ENCODE measurements at regions not wholly inside any gene's neighbourhood (a gene's known extent, or its start where the extent isn't known, plus 50 kb on each side); places are given as distances from the start of the nearest gene placed in this dataset.

DNA sequence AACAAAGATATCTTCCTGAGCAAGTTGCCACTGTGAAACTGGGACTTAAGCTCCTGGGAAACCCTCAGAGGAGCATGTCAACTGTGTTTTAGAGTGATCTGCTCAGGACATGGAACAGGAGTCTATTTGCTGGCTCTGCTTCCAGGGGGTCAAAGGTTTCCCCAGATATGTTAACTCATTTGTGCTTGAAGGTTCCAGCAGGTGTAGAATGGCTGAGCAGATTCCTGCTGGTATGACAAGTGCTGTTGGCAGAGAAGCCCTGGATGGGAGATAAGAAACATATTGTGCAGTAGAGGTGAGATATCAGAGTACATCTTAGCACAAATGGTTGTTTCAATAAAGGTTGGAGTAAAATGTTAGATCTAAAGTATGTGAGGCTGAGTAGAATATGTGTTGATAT lies 282.7 kb upstream of the DACH1 start:
- intact Hi-C loops (cut with DNase I) = no loop called here
- no peaks in the 10 kb centered on the region for H3K9me3 ChIP-seq (ENCODE audit: control insufficient read depth in 2 of 3, insufficient read depth in 1 of 3, low read length in 3 of 3)
- no peaks in the 10 kb centered on the region for H3K27me3 ChIP-seq (ENCODE audit: control insufficient read depth, insufficient read depth, low read length)
- no peak for FAIRE-seq
- TF ChIP-seq, protein P1, sequence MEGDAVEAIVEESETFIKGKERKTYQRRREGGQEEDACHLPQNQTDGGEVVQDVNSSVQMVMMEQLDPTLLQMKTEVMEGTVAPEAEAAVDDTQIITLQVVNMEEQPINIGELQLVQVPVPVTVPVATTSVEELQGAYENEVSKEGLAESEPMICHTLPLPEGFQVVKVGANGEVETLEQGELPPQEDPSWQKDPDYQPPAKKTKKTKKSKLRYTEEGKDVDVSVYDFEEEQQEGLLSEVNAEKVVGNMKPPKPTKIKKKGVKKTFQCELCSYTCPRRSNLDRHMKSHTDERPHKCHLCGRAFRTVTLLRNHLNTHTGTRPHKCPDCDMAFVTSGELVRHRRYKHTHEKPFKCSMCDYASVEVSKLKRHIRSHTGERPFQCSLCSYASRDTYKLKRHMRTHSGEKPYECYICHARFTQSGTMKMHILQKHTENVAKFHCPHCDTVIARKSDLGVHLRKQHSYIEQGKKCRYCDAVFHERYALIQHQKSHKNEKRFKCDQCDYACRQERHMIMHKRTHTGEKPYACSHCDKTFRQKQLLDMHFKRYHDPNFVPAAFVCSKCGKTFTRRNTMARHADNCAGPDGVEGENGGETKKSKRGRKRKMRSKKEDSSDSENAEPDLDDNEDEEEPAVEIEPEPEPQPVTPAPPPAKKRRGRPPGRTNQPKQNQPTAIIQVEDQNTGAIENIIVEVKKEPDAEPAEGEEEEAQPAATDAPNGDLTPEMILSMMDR (IDR thresholded peaks at IDR 0.05; ENCODE audit: borderline replicate concordance, extremely low read depth, insufficient read depth) = no peak
- no peak overlapping the region for H3K9ac ChIP-seq (ENCODE audit: low read length in 3 of 3)
- H3K27ac ChIP-seq (ENCODE audit: low read depth in 2 of 2, low read length in 2 of 2) = no peak overlapping the region
- H3K4me1 ChIP-seq (ENCODE audit: control insufficient read depth in 2 of 3, insufficient read depth in 2 of 3, low read depth in 1 of 3, low read length in 3 of 3) = no peaks in the 10 kb centered on the region
- H3K36me3 ChIP-seq (ENCODE audit: control insufficient read depth in 2 of 3, insufficient read depth in 3 of 3, low read length in 3 of 3) = no peaks in the 10 kb centered on the region
- H3K4me3 ChIP-seq (ENCODE audit: low read length in 3 of 3) = no peak overlapping the region
- no peak for DNase-seq

DNA sequence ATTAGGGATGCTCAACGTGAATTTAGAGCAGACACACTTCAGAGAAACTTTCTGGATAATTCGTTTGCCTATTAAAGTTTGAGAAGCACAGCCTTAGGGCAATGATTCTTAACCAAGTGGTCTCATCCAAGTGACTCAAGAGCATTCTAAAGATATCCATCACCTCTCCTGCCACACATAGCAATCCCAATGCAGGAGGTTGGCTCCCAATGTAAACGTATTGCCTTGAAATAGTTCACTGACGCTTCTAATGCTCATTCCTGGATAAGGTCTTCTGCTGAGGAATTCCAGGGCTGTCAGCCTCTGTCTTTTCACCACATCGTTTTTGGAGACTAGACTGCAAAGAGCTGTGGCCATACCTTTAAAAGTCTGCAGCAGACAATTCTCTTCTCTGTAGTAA lies 279.8 kb upstream of the DACH1 start:
- Histone ChIP-seq H3K4me1 (ENCODE audit: control insufficient read depth in 2 of 3, insufficient read depth in 2 of 3, low read depth in 1 of 3, low read length in 3 of 3) (no peaks in the 10 kb centered on the region), H3K9me3 (ENCODE audit: control insufficient read depth in 2 of 3, insufficient read depth in 1 of 3, low read length in 3 of 3) (no peaks in the 10 kb centered on the region), H3K27me3 (ENCODE audit: control insufficient read depth, insufficient read depth, low read length) (no peaks in the 10 kb centered on the region), H3K36me3 (ENCODE audit: control insufficient read depth in 2 of 3, insufficient read depth in 3 of 3, low read length in 3 of 3) (no peaks in the 10 kb centered on the region), H3K27ac (ENCODE audit: low read depth in 2 of 2, low read length in 2 of 2) (no peak overlapping the region), H3K4me3 (ENCODE audit: low read length in 3 of 3) (no peak overlapping the region), H3K9ac (ENCODE audit: low read length in 3 of 3) (no peak overlapping the region)
- DNase-seq (no peak), FAIRE-seq (no peak)
- TF ChIP-seq, protein P1 (IDR thresholded peaks at IDR 0.05; ENCODE audit: borderline replicate concordance, extremely low read depth, insufficient read depth) = no peak
- intact Hi-C loops (cut with DNase I) = no loop called here

DNA sequence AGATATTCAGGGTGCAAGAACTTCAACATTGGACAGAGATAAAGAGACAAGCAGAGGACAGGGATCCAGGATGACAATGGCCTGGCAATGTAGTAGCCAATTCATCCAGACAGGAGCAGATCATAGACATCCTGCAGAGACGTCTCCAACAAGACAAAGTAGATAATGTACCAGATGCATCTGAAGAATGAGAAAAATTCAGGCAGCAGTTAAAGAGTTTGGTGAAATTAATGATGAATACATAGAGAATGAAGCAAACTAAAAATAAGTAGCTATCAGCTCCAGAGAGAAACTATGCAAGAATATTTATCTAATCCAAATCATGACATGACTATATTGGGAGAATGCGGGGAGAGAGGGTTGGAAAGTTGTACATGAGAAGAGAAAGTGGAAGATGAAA lies 278.4 kb upstream of the DACH1 start:
- H3K27ac ChIP-seq (ENCODE audit: low read depth in 2 of 2, low read length in 2 of 2) = no peak overlapping the region
- intact Hi-C loops (cut with DNase I) = no loop called here
- TF ChIP-seq, protein P1 (IDR thresholded peaks at IDR 0.05; ENCODE audit: borderline replicate concordance, extremely low read depth, insufficient read depth) = no peak

DNA sequence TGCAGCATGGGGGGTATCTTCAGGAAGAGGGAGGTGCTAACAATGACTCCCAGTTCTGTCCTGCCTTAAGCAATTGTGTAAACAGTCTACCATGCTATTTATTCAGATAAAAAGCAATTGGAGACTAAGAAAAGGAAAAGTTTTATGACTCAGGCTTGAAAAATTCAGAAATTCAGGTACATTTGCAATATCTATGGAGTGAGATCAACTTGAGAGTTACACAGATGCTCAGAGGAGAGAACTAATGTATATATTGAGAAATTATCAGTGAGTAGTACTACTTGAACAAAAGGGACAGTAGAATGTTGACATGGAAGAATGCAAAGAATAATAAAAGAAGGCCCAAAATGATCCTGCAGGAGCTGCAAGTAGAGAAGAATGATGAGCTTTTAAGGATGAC lies 277.6 kb upstream of the DACH1 start:
- H3K4me3 ChIP-seq (ENCODE audit: low read length in 3 of 3) = no peak overlapping the region
- no peaks in the 10 kb centered on the region for H3K27me3 ChIP-seq (ENCODE audit: control insufficient read depth, insufficient read depth, low read length)
- FAIRE-seq (no peak), DNase-seq (no peak)
- TF ChIP-seq, protein P1 (IDR thresholded peaks at IDR 0.05; ENCODE audit: borderline replicate concordance, extremely low read depth, insufficient read depth) = no peak
- no peaks in the 10 kb centered on the region for H3K36me3 ChIP-seq (ENCODE audit: control insufficient read depth in 2 of 3, insufficient read depth in 3 of 3, low read length in 3 of 3)
- no peak overlapping the region for H3K9ac ChIP-seq (ENCODE audit: low read length in 3 of 3)
- no peaks in the 10 kb centered on the region for H3K9me3 ChIP-seq (ENCODE audit: control insufficient read depth in 2 of 3, insufficient read depth in 1 of 3, low read length in 3 of 3)
- no peak overlapping the region for H3K27ac ChIP-seq (ENCODE audit: low read depth in 2 of 2, low read length in 2 of 2)
- no peaks in the 10 kb centered on the region for H3K4me1 ChIP-seq (ENCODE audit: control insufficient read depth in 2 of 3, insufficient read depth in 2 of 3, low read depth in 1 of 3, low read length in 3 of 3)
- intact Hi-C loops (cut with DNase I) = no loop called here

More for the DNA sequence above, 278.4 kb upstream of the DACH1 start:
- DNase-seq (no peak), FAIRE-seq (no peak)
- Histone ChIP-seq H3K9me3 (ENCODE audit: control insufficient read depth in 2 of 3, insufficient read depth in 1 of 3, low read length in 3 of 3) (no peaks in the 10 kb centered on the region), H3K36me3 (ENCODE audit: control insufficient read depth in 2 of 3, insufficient read depth in 3 of 3, low read length in 3 of 3) (no peaks in the 10 kb centered on the region), H3K4me1 (ENCODE audit: control insufficient read depth in 2 of 3, insufficient read depth in 2 of 3, low read depth in 1 of 3, low read length in 3 of 3) (no peaks in the 10 kb centered on the region), H3K9ac (ENCODE audit: low read length in 3 of 3) (no peak overlapping the region), H3K4me3 (ENCODE audit: low read length in 3 of 3) (no peak overlapping the region), H3K27me3 (ENCODE audit: control insufficient read depth, insufficient read depth, low read length) (no peaks in the 10 kb centered on the region)

All from kidney (tissue), 13 donors.